ENCODE measurements at regions not wholly inside any gene's neighbourhood (a gene's known extent, or its start where the extent isn't known, plus 50 kb on each side); places are given as distances from the start of the nearest gene placed in this dataset.

GRCh38 chr3:104132566-104133403 is 1233.9 kb upstream of the ALCAM start:
- H3K4me3 ChIP-seq (ENCODE audit: low read depth, low read length): no peak overlapping the region
- no peak for DNase-seq (ENCODE audit: low read depth)
- TF ChIP-seq CTCF (IDR thresholded peaks at IDR 0.05; ENCODE audit: control insufficient read depth, extremely low read depth, insufficient read depth): no peak

GRCh38 chr3:104133630-104134029 is 1233.1 kb upstream of the ALCAM start:
- no peak for TF ChIP-seq CTCF (IDR thresholded peaks at IDR 0.05; ENCODE audit: control insufficient read depth, extremely low read depth, insufficient read depth)
- no peak for DNase-seq (ENCODE audit: low read depth)
- no peak overlapping the region for H3K4me3 ChIP-seq (ENCODE audit: low read depth, low read length)

GRCh38 chr3:104137116-104137515 is 1229.6 kb upstream of the ALCAM start:
- no peak overlapping the region for H3K4me3 ChIP-seq (ENCODE audit: low read depth, low read length)
- no peak for TF ChIP-seq CTCF (IDR thresholded peaks at IDR 0.05; ENCODE audit: control insufficient read depth, extremely low read depth, insufficient read depth)
- no peak for DNase-seq (ENCODE audit: low read depth)

DNA sequence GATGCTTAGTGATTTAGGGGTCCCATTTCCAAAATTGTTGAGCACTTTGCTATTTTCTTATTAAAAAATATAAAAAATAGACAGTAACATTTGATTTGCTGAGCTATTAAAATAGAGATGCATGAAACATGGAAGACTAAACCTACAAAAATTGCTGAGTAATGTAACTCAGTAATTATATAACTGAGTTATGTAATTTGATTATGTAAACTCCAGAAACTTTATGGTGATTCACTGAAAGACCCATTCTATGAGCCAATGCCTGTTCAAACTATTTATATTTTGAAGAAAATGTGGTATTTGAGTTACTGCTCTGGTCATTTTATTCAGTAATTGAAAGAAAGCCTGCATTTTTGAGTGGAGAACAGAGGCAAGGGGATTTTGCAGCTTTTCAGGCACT is 1221.5 kb upstream of the ALCAM start:
- H3K4me3 ChIP-seq (ENCODE audit: low read depth, low read length): no peak overlapping the region
- no peak for TF ChIP-seq CTCF (IDR thresholded peaks at IDR 0.05; ENCODE audit: control insufficient read depth, extremely low read depth, insufficient read depth)
- no peak for DNase-seq (ENCODE audit: low read depth)

GRCh38 chr3:104149154-104149553 is 1217.6 kb upstream of the ALCAM start:
- no peak for TF ChIP-seq CTCF (IDR thresholded peaks at IDR 0.05; ENCODE audit: control insufficient read depth, extremely low read depth, insufficient read depth)
- H3K4me3 ChIP-seq (ENCODE audit: low read depth, low read length): no peak overlapping the region
- no peak for DNase-seq (ENCODE audit: low read depth)

GRCh38 chr3:104150724-104151123 is 1216.0 kb upstream of the ALCAM start:
- no peak for TF ChIP-seq CTCF (IDR thresholded peaks at IDR 0.05; ENCODE audit: control insufficient read depth, extremely low read depth, insufficient read depth)
- no peak for DNase-seq (ENCODE audit: low read depth)
- H3K4me3 ChIP-seq (ENCODE audit: low read depth, low read length): no peak overlapping the region

GRCh38 chr3:104154896-104155295 is 1211.8 kb upstream of the ALCAM start:
- DNase-seq (ENCODE audit: low read depth): no peak
- TF ChIP-seq CTCF (IDR thresholded peaks at IDR 0.05; ENCODE audit: control insufficient read depth, extremely low read depth, insufficient read depth): no peak
- H3K4me3 ChIP-seq (ENCODE audit: low read depth, low read length): no peak overlapping the region
